OCI-LY1 (cell line): ENCODE measurements at regions not wholly inside any gene's neighbourhood (a gene's known extent, or its start where the extent isn't known, plus 50 kb on each side); places are given as distances from the start of the nearest gene placed in this dataset.
"Not testable (repeated sequence)": the region's sequence is repeated elsewhere in the genome, so short reads cannot be mapped to it uniquely, and the experiment has no call there.

ENCODE experiments used
- H2AFZ ChIP-seq: fragments of 200-600 bp; sonication (generic), shearing (Covaris generic); 2 replicates; pipeline ENCODE4 v1.6.0; 2014; ENCODE audit warnings: antibody characterized with exemption, mild to moderate bottlenecking, low read length
- H3F3A ChIP-seq: fragments of 200-600 bp; sonication (generic), shearing (Covaris generic); 2 replicates; pipeline ENCODE4 v1.6.0; 2014; ENCODE audit warnings: mild to moderate bottlenecking, antibody characterized with exemption, low read length, moderate library complexity; ENCODE audit not compliant: insufficient read depth
- H3K27ac ChIP-seq: fragments of 200-600 bp; sonication (generic); 2 replicates; pipeline ENCODE4 v1.5.1; 2014; ENCODE audit warnings: low read length, mixed run types, mild to moderate bottlenecking, low read depth; ENCODE audit not compliant: poor library complexity, severe bottlenecking
- H3K27me3 ChIP-seq: fragments of 200-600 bp; sonication (generic); 2 replicates; pipeline ENCODE4 v1.6.0; 2014; ENCODE audit warnings: antibody characterized with exemption, mild to moderate bottlenecking, low read length, moderate library complexity; ENCODE audit not compliant: insufficient read depth
- H3K36me3 ChIP-seq: fragments of 200-600 bp; sonication (generic); 2 replicates; pipeline ENCODE4 v1.6.1; 2014; ENCODE audit warnings: mild to moderate bottlenecking, antibody characterized with exemption, low read length, moderate library complexity, mixed read lengths; ENCODE audit not compliant: insufficient read depth
- H3K4me1 ChIP-seq: fragments of 200-600 bp; sonication (generic); 2 replicates; pipeline ENCODE4 v1.5.1; 2014; ENCODE audit warnings: mild to moderate bottlenecking, low read length, moderate library complexity; ENCODE audit not compliant: insufficient read depth, severe bottlenecking
- H3K4me2 ChIP-seq: fragments of 200-600 bp; sonication (generic), shearing (Covaris generic); 2 replicates; pipeline ENCODE4 v1.6.1; 2014; ENCODE audit warnings: low read length
- H3K4me3 ChIP-seq: fragments of 200-600 bp; sonication (generic); 2 replicates; pipeline ENCODE4 v1.5.1; 2014; ENCODE audit warnings: low read length, low read depth, mild to moderate bottlenecking, mixed read lengths; ENCODE audit not compliant: poor library complexity, severe bottlenecking
- H3K79me2 ChIP-seq: fragments of 200-600 bp; shearing (Covaris generic); 2 replicates; pipeline ENCODE4 v1.6.1; 2016; ENCODE audit warnings: mixed run types, low read length, mixed read lengths; ENCODE audit not compliant: insufficient read depth
- H3K9ac ChIP-seq: fragments of 200-600 bp; sonication (generic), shearing (Covaris generic); 2 replicates; pipeline ENCODE4 v1.6.1; 2014; ENCODE audit warnings: mild to moderate bottlenecking, low read length, mixed read lengths
- H3K9me2 ChIP-seq: fragments of 200-600 bp; sonication (generic), shearing (Covaris generic); 2 replicates; pipeline ENCODE4 v1.6.1; 2014; ENCODE audit warnings: low read depth, mild to moderate bottlenecking, low read length, mixed read lengths
- H3K9me3 ChIP-seq: fragments of 200-600 bp; shearing (Covaris generic); 2 replicates; pipeline ENCODE4 v1.6.1; 2014; ENCODE audit warnings: low read length, mixed read lengths
- H4K20me1 ChIP-seq: fragments of 200-600 bp; sonication (generic), shearing (Covaris generic); 2 replicates; pipeline ENCODE4 v1.6.0; 2016; ENCODE audit warnings: mild to moderate bottlenecking, low read length; ENCODE audit not compliant: insufficient read depth
- CTCF ChIP-seq: fragments of 200-600 bp; sonication (generic), shearing (Covaris generic); IDR thresholded peaks from 2 replicates; pipeline ENCODE4 v1.5.1; 2017; ENCODE audit warnings: mild to moderate bottlenecking, antibody characterized with exemption, low read length, moderate library complexity, mixed read lengths
- EZH2 ChIP-seq: fragments of 200-600 bp; sonication (generic), shearing (Covaris generic); IDR thresholded peaks from 2 replicates; pipeline ENCODE4 v1.8.0; 2017; ENCODE audit warnings: borderline replicate concordance, mixed run types, mild to moderate bottlenecking, antibody characterized with exemption, low read length, moderate library complexity, mixed read lengths

DNA sequence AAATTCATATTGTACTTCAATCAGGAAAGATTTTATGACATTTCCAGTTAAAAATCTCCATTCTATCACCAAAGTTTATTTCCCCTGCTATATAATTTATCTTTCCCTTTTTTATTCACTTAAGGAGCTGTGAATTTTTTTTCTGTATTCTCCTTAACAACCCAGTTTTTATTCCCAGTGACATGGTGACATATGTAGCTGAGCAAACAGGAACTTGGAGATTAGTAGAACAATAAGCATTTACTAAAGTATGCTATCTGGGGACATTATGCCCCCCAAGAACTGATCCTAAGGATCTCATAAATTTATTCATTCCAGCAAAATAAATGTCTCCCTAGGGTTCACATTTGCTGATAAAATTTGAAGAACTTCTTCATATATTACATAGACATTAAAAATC lies 1044.0 kb upstream of the CDH6 start:
- Histone ChIP-seq H3K9me2 (no peaks in the 10 kb centered on the region), H3F3A (no peaks in the 10 kb centered on the region), H3K27me3 (no peaks in the 10 kb centered on the region), H3K9ac (no peak overlapping the region), H4K20me1 (no peaks in the 10 kb centered on the region), H3K4me3 (no peak overlapping the region), H3K79me2 (no peaks in the 10 kb centered on the region), H3K9me3 (no peaks in the 10 kb centered on the region), H2AFZ (no peak overlapping the region), H3K4me1 (no peaks in the 10 kb centered on the region), H3K36me3 (no peaks in the 10 kb centered on the region), H3K4me2 (no peak overlapping the region), H3K27ac (no peak overlapping the region)
- no peak for TF ChIP-seq CTCF
- TF ChIP-seq EZH2, result no peak

GRCh38 chr5:30147976-30148375 lies 1045.5 kb upstream of the CDH6 start:
- Histone ChIP-seq H3K27me3 (no peaks in the 10 kb centered on the region), H3K36me3 (no peaks in the 10 kb centered on the region), H4K20me1 (no peaks in the 10 kb centered on the region), H3K4me1 (no peaks in the 10 kb centered on the region), H3K4me2 (no peak overlapping the region), H3K9me2 (no peaks in the 10 kb centered on the region), H3F3A (no peaks in the 10 kb centered on the region), H3K9ac (no peak overlapping the region), H3K4me3 (no peak overlapping the region), H3K9me3 (no peaks in the 10 kb centered on the region), H2AFZ (no peak overlapping the region), H3K79me2 (no peaks in the 10 kb centered on the region), H3K27ac (no peak overlapping the region)
- TF ChIP-seq EZH2 (no peak), CTCF (no peak)

- H3K9ac ChIP-seq, H3K27me3 ChIP-seq, H3K4me1 ChIP-seq, H3K4me3 ChIP-seq, H3K4me2 ChIP-seq, H4K20me1 ChIP-seq, H2AFZ ChIP-seq, H3F3A ChIP-seq, H3K79me2 ChIP-seq, H3K27ac ChIP-seq, H3K36me3 ChIP-seq, H3K9me2 ChIP-seq, H3K9me3 ChIP-seq: not testable (repeated sequence)
Measured at GRCh38 chr5:30144059-30144458, 1049.4 kb upstream of the CDH6 start.

DNA sequence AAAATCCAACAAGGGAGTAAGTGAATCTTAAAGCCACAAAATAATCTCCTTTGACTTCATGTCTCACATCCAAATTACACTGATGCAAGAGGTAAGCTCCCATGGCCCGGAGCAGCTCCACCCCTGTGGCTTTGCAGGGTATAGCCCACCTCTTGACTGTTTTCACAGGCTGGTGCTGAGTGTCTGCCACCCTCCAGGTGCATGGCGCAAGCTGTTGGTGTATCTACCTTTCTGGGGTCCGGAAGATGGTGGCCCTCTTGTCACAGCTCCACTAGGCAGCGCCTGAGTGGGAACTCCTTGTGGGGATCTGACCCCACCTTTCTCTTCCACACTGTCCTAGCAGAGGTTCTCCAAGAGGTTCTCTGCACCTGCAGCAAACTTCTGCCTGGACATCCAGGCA lies 1051.1 kb upstream of the CDH6 start:
- H3K9ac ChIP-seq, result no peak overlapping the region
- no peaks in the 10 kb centered on the region for H3K9me2 ChIP-seq
- no peak overlapping the region for H3K4me3 ChIP-seq
- H3K27ac ChIP-seq, result no peak overlapping the region
- H3K9me3 ChIP-seq, result no peaks in the 10 kb centered on the region
- H3K79me2 ChIP-seq, result no peaks in the 10 kb centered on the region
- H3K27me3 ChIP-seq, result no peaks in the 10 kb centered on the region
- no peak overlapping the region for H3K4me2 ChIP-seq
- TF ChIP-seq CTCF (no peak), EZH2 (no peak)
- H3K4me1 ChIP-seq, result no peaks in the 10 kb centered on the region
- H3F3A ChIP-seq, result no peaks in the 10 kb centered on the region
- no peaks in the 10 kb centered on the region for H3K36me3 ChIP-seq
- H2AFZ ChIP-seq, result no peak overlapping the region
- H4K20me1 ChIP-seq, result no peaks in the 10 kb centered on the region
